Mucosa of descending colon (tissue), 3 donors: ENCODE measurements at regions not wholly inside any gene's neighbourhood (a gene's known extent, or its start where the extent isn't known, plus 50 kb on each side); places are given as distances from the start of the nearest gene placed in this dataset.

Experiments used
- ATAC-seq: fragments of 200-7000 bp; cut with Tn5 transposase; one replicate; pipeline ENCODE4 v1.9.1; 2020; ENCODE audit warnings: mild to moderate bottlenecking, moderate library complexity
- DNase-seq, 3 donors: peaks; one replicate each; pipeline ENCODE4 v3.0.0-alpha.2; 2020
- H3K36me3 ChIP-seq: fragments of 200-600 bp; one replicate; pipeline ENCODE4 v1.8.0; 2021; ENCODE audit warnings: low read depth, mild to moderate bottlenecking
- H3K4me1 ChIP-seq: fragments of 200-600 bp; one replicate; pipeline ENCODE4 v1.8.0; 2021; ENCODE audit warnings: low read depth, mild to moderate bottlenecking
- H3K4me3 ChIP-seq: fragments of 200-600 bp; one replicate; pipeline ENCODE4 v1.8.0; 2021; ENCODE audit warnings: mild to moderate bottlenecking
- H3K9me3 ChIP-seq: fragments of 200-600 bp; one replicate; pipeline ENCODE4 v1.8.0; 2021; ENCODE audit warnings: mild to moderate bottlenecking
- CTCF ChIP-seq: fragments of 200-600 bp; IDR thresholded peaks from one replicate; pipeline ENCODE4 v1.8.0; 2022; ENCODE audit warnings: antibody characterized with exemption, mild to moderate bottlenecking
- intact Hi-C, 2 donors: fragments of 100-400 bp; cut with DNase I in 1 of 2; cut with micrococcal nuclease in 1 of 2; formaldehyde crosslinking; loops; one replicate each; pipeline versions ENCODE4 v1.11.0 to v1.11.1; 2022; cut with DNase I, micrococcal nuclease
- donor health status: DM: no; HTN: no; CAD: no; lungs with moderate emphysema.
- donor health status: DM: no; HTN: no; CAD: no.
- donor health status: DM: no; HTN: yes; CAD: no.

GRCh38 chr5:60505373-60506171, 194.4 kb downstream of the DEPDC1B start:
- intact Hi-C loops: no loop called here
- Histone ChIP-seq H3K4me1 (no peaks in the 10 kb centered on the region), H3K9me3 (no peaks in the 10 kb centered on the region), H3K36me3 (no peaks in the 10 kb centered on the region), H3K4me3 (no peak overlapping the region)
- ATAC-seq (no peak), DNase-seq (no peak)
- no peak for TF ChIP-seq CTCF

- Histone ChIP-seq H3K9me3 (no peaks in the 10 kb centered on the region), H3K36me3 (no peaks in the 10 kb centered on the region), H3K4me1 (no peaks in the 10 kb centered on the region), H3K4me3 (no peak overlapping the region)
- intact Hi-C loops: no loop called here
- DNase-seq (no peak), ATAC-seq (no peak)
- no peak for TF ChIP-seq CTCF
Measured at GRCh38 chr5:60504342-60504741, 195.6 kb downstream of the DEPDC1B start.

- H3K4me1 ChIP-seq: no peaks in the 10 kb centered on the region
- ATAC-seq (no peak), DNase-seq (no peak)
- TF ChIP-seq CTCF: no peak
- no peaks in the 10 kb centered on the region for H3K9me3 ChIP-seq
- no peak overlapping the region for H3K4me3 ChIP-seq
- no peaks in the 10 kb centered on the region for H3K36me3 ChIP-seq
- intact Hi-C loops: no loop called here
Measured at GRCh38 chr5:60503771-60504170, 196.2 kb downstream of the DEPDC1B start.

GRCh38 chr5:60497706-60498500, 202.1 kb downstream of the DEPDC1B start:
- Histone ChIP-seq H3K9me3 (no peaks in the 10 kb centered on the region), H3K4me3 (no peak overlapping the region), H3K36me3 (no peaks in the 10 kb centered on the region), H3K4me1 (no peaks in the 10 kb centered on the region)
- no peak for ATAC-seq
- no peak for DNase-seq
- intact Hi-C loops: no loop called here
- TF ChIP-seq CTCF: no peak

- Histone ChIP-seq H3K9me3 (no peaks in the 10 kb centered on the region), H3K4me3 (no peak overlapping the region), H3K4me1 (no peaks in the 10 kb centered on the region), H3K36me3 (no peaks in the 10 kb centered on the region)
- DNase-seq (no peak), ATAC-seq (peak; percentile 70)
- TF ChIP-seq CTCF: no peak
- intact Hi-C loops: no loop called here
Measured at GRCh38 chr5:60495644-60496520, 204.1 kb downstream of the DEPDC1B start.
